Neural progenitor cell (in vitro differentiated cells): ENCODE measurements at regions not wholly inside any gene's neighbourhood (a gene's known extent, or its start where the extent isn't known, plus 50 kb on each side); places are given as distances from the start of the nearest gene placed in this dataset.

ENCODE experiments used
- DNase-seq: peaks from one replicate; pipeline ENCODE4 v3.0.0-alpha.2; 2016; ENCODE audit warnings: low spot score
- H2AFZ ChIP-seq: fragments of 200-600 bp; sonication (generic); replicated peaks from 2 replicates; pipeline ENCODE4 v1.6.1; 2016; ENCODE audit warnings: antibody characterized with exemption
- H3F3A ChIP-seq: fragments of 200-600 bp; sonication (generic); 2 replicates; pipeline ENCODE4 v1.6.1; 2016; ENCODE audit warnings: antibody characterized with exemption, low read depth
- H3K27ac ChIP-seq: fragments of 200-600 bp; sonication (generic); 2 replicates; pipeline ENCODE4 v1.5.1; 2016; ENCODE audit warnings: mild to moderate bottlenecking
- H3K27me3 ChIP-seq: fragments of 200-600 bp; sonication (generic); 2 replicates; pipeline ENCODE4 v1.6.1; 2016; ENCODE audit warnings: mild to moderate bottlenecking, moderate library complexity
- H3K36me3 ChIP-seq: fragments of 200-600 bp; sonication (generic); 2 replicates; pipeline ENCODE4 v1.5.1; 2016
- H3K4me1 ChIP-seq: fragments of 200-600 bp; sonication (generic); 2 replicates; pipeline ENCODE4 v1.6.1; 2016; ENCODE audit warnings: mixed run types
- H3K4me2 ChIP-seq: fragments of 200-600 bp; sonication (generic); 2 replicates; pipeline ENCODE4 v1.6.1; 2016
- H3K4me3 ChIP-seq: fragments of 200-600 bp; sonication (generic); 2 replicates; pipeline ENCODE4 v1.5.1; 2016
- H3K79me2 ChIP-seq: fragments of 200-600 bp; sonication (generic); 2 replicates; pipeline ENCODE4 v1.6.1; 2016; ENCODE audit warnings: low read depth
- H3K9ac ChIP-seq: fragments of 200-600 bp; sonication (generic); 2 replicates; pipeline ENCODE4 v1.6.1; 2016
- H3K9me3 ChIP-seq: fragments of 200-600 bp; sonication (generic); 2 replicates; pipeline ENCODE4 v1.5.1; 2016; ENCODE audit warnings: low read depth
- H4K20me1 ChIP-seq: fragments of 200-600 bp; sonication (generic); 2 replicates; pipeline ENCODE4 v1.6.1; 2016; ENCODE audit warnings: low read depth
- H3K27ac Mint-ChIP-seq: 3 replicates; pipeline ENCODE4 v1.8.0; 2021; ENCODE audit warnings: mixed read lengths
- H3K27me3 Mint-ChIP-seq: 2 replicates; pipeline ENCODE4 v1.8.0; 2022; ENCODE audit warnings: low read depth, mild to moderate bottlenecking, inconsistent platforms, moderate library complexity, mixed read lengths; ENCODE audit not compliant: insufficient read depth
- H3K36me3 Mint-ChIP-seq: 3 replicates; pipeline ENCODE4 v1.8.0; 2021; ENCODE audit warnings: mixed read lengths
- H3K4me1 Mint-ChIP-seq: 3 replicates; pipeline ENCODE4 v1.8.0; 2021; ENCODE audit warnings: mixed read lengths
- H3K4me3 Mint-ChIP-seq: 3 replicates; pipeline ENCODE4 v1.8.0; 2021; ENCODE audit warnings: mild to moderate bottlenecking, moderate library complexity, mixed read lengths
- H3K9me3 Mint-ChIP-seq: 3 replicates; pipeline ENCODE4 v1.8.0; 2020; ENCODE audit warnings: mixed read lengths
- EZH2 ChIP-seq: fragments of 200-600 bp; sonication (generic); IDR thresholded peaks from 2 replicates; pipeline ENCODE4 v1.6.1; 2017; ENCODE audit warnings: antibody characterized with exemption, mild to moderate bottlenecking, moderate library complexity
- EZH2phosphoT487 ChIP-seq: fragments of 200-600 bp; sonication (generic); IDR thresholded peaks from 2 replicates; pipeline ENCODE4 v1.6.1; 2017; ENCODE audit warnings: antibody characterized with exemption
- TF ChIP-seq, protein P1 (sequence below): fragments of 200-600 bp; sonication (generic); IDR thresholded peaks from 2 replicates; pipeline ENCODE4 v1.5.1; 2017; ENCODE audit warnings: antibody characterized with exemption, mild to moderate bottlenecking

DNA sequence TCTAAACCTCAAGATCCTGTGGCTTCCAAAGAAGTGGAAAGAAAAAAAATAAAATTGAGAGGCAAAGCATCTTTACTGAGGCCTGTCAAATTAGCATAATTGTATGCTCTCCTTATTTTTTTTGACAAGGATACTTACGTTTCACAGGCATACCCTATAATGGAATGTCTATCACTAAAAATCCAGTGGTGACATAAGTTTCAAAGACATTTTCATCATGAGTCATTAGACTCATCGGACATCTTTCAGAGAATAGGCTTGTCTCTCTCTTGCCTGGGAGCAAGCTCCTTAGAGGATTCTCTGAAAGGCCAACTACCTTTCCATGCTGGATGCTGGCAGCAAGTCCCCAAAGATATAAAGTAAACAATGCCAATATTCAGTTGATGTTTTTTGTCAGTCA is 380.7 kb upstream of the STEAP1 start:
- TF ChIP-seq EZH2phosphoT487, result no peak
- TF ChIP-seq, protein P1, sequence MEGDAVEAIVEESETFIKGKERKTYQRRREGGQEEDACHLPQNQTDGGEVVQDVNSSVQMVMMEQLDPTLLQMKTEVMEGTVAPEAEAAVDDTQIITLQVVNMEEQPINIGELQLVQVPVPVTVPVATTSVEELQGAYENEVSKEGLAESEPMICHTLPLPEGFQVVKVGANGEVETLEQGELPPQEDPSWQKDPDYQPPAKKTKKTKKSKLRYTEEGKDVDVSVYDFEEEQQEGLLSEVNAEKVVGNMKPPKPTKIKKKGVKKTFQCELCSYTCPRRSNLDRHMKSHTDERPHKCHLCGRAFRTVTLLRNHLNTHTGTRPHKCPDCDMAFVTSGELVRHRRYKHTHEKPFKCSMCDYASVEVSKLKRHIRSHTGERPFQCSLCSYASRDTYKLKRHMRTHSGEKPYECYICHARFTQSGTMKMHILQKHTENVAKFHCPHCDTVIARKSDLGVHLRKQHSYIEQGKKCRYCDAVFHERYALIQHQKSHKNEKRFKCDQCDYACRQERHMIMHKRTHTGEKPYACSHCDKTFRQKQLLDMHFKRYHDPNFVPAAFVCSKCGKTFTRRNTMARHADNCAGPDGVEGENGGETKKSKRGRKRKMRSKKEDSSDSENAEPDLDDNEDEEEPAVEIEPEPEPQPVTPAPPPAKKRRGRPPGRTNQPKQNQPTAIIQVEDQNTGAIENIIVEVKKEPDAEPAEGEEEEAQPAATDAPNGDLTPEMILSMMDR, result no peak
- TF ChIP-seq EZH2, result no peak
- Histone ChIP-seq H3K4me2 (no peak overlapping the region), H3K27ac (no peak overlapping the region), H3K36me3 (no peaks in the 10 kb centered on the region), H3K27me3 (no peaks in the 10 kb centered on the region), H3K79me2 (no peaks in the 10 kb centered on the region), H2AFZ (no peak overlapping the region), H3K4me1 (no peaks in the 10 kb centered on the region), H3K9ac (no peak overlapping the region), H4K20me1 (no peaks in the 10 kb centered on the region), H3F3A (no peaks in the 10 kb centered on the region), H3K4me3 (no peak overlapping the region), H3K9me3 (no peaks in the 10 kb centered on the region)
- no peak for DNase-seq
- Mint-ChIP-seq H3K4me3 (no peak overlapping the region), H3K4me1 (no peaks in the 10 kb centered on the region), H3K36me3 (no peaks in the 10 kb centered on the region), H3K9me3 (no peaks in the 10 kb centered on the region), H3K27me3 (no peaks in the 10 kb centered on the region), H3K27ac (no peak overlapping the region)

DNA sequence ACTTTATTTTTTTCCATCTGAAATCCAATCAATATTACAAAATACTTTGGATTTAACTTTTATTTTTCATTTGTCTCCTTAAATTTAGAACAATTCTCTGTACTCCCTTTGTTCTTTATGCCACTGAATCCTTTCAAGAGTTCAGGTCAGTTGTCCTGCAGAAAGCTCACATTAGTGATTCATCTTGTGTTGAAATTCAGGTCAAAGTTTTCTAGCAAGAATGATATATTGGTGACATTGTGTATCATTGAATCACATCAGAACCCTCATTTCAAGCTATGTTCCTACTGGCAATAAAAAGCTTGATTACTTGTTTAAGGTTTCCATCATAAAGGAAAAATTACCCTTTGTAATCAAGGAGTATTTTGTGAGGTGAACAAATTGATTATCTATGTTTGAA is 378.8 kb upstream of the STEAP1 start:
- DNase-seq, result no peak
- TF ChIP-seq, protein P1, result no peak
- TF ChIP-seq EZH2, result no peak
- TF ChIP-seq EZH2phosphoT487, result no peak
- no peaks in the 10 kb centered on the region for H3K27me3 Mint-ChIP-seq
- Histone ChIP-seq H3K79me2 (no peaks in the 10 kb centered on the region), H3K9ac (no peak overlapping the region), H3K36me3 (no peaks in the 10 kb centered on the region), H3K9me3 (no peaks in the 10 kb centered on the region), H3K4me2 (no peak overlapping the region), H4K20me1 (no peaks in the 10 kb centered on the region), H3K27ac (no peak overlapping the region), H3K4me3 (no peak overlapping the region), H3K4me1 (no peaks in the 10 kb centered on the region), H3F3A (no peaks in the 10 kb centered on the region), H3K27me3 (no peaks in the 10 kb centered on the region), H2AFZ (no peak overlapping the region)
- H3K4me1 Mint-ChIP-seq, result peaks cover under 1% of the 10 kb centered on the region
- no peak overlapping the region for H3K4me3 Mint-ChIP-seq
- H3K36me3 Mint-ChIP-seq, result no peaks in the 10 kb centered on the region
- no peaks in the 10 kb centered on the region for H3K9me3 Mint-ChIP-seq
- H3K27ac Mint-ChIP-seq, result no peak overlapping the region

DNA sequence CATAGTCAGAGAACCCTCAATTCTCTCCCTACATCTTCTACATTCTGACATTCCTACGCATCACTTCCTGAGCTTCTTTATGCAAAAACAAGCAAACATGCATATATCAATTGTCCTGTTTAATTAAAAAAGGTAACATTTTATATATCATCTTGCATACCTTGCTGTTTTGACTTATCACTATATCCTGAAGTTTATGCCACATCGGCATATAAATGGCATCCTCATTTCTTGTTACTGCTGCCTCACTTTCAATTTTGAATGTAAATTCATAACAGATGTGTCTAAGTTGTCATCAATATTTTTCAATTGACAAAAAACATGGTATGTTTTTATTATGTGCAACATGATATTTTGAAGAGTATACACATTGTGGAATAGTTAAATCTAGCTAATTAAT is 377.3 kb upstream of the STEAP1 start:
- no peaks in the 10 kb centered on the region for H4K20me1 ChIP-seq
- no peaks in the 10 kb centered on the region for H3K79me2 ChIP-seq
- H3F3A ChIP-seq, result no peaks in the 10 kb centered on the region
- Mint-ChIP-seq H3K4me3 (no peak overlapping the region), H3K4me1 (peaks cover 3% of the 10 kb centered on the region), H3K27me3 (no peaks in the 10 kb centered on the region), H3K36me3 (no peaks in the 10 kb centered on the region), H3K9me3 (no peaks in the 10 kb centered on the region), H3K27ac (no peak overlapping the region)
- no peaks in the 10 kb centered on the region for H3K27me3 ChIP-seq
- no peak overlapping the region for H2AFZ ChIP-seq
- no peak for DNase-seq
- H3K27ac ChIP-seq, result no peak overlapping the region
- H3K9me3 ChIP-seq, result no peaks in the 10 kb centered on the region
- TF ChIP-seq EZH2, result no peak
- TF ChIP-seq, protein P1, result no peak
- no peak for TF ChIP-seq EZH2phosphoT487
- no peak overlapping the region for H3K4me2 ChIP-seq
- H3K4me3 ChIP-seq, result no peak overlapping the region
- H3K36me3 ChIP-seq, result no peaks in the 10 kb centered on the region
- H3K9ac ChIP-seq, result no peak overlapping the region
- no peaks in the 10 kb centered on the region for H3K4me1 ChIP-seq

DNA sequence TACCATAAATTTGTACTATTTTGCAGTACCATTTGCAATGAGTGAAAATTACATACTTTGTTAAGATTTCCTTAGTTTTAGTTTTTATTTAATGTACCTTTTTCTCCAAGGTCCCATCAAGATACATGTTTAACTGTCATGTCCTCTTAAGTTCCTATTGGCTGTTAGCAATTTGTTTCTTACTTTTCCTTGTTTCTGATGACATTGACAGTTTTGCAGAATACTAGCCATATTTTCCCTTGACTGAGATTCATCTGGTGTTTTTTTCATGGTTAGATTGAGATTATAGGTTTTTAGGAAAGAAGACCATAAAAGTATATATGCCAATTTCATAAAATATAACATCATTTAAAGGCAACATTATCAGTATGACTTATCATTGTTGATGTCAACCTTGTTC is 376.8 kb upstream of the STEAP1 start:
- Mint-ChIP-seq H3K4me3 (no peak overlapping the region), H3K4me1 (peaks cover 3% of the 10 kb centered on the region), H3K27me3 (no peaks in the 10 kb centered on the region), H3K36me3 (no peaks in the 10 kb centered on the region), H3K27ac (no peak overlapping the region), H3K9me3 (no peaks in the 10 kb centered on the region)
- Histone ChIP-seq H3K36me3 (no peaks in the 10 kb centered on the region), H4K20me1 (no peaks in the 10 kb centered on the region), H3K4me2 (no peak overlapping the region), H3F3A (no peaks in the 10 kb centered on the region), H3K27ac (no peak overlapping the region), H2AFZ (no peak overlapping the region), H3K9ac (no peak overlapping the region), H3K79me2 (no peaks in the 10 kb centered on the region), H3K27me3 (no peaks in the 10 kb centered on the region), H3K9me3 (no peaks in the 10 kb centered on the region), H3K4me1 (no peaks in the 10 kb centered on the region), H3K4me3 (no peak overlapping the region)
- no peak for DNase-seq
- TF ChIP-seq, protein P1, result no peak
- TF ChIP-seq EZH2phosphoT487, result no peak
- TF ChIP-seq EZH2, result no peak
